ENCODE measurements at regions not wholly inside any gene's neighbourhood (a gene's known extent, or its start where the extent isn't known, plus 50 kb on each side); places are given as distances from the start of the nearest gene placed in this dataset.

DNA sequence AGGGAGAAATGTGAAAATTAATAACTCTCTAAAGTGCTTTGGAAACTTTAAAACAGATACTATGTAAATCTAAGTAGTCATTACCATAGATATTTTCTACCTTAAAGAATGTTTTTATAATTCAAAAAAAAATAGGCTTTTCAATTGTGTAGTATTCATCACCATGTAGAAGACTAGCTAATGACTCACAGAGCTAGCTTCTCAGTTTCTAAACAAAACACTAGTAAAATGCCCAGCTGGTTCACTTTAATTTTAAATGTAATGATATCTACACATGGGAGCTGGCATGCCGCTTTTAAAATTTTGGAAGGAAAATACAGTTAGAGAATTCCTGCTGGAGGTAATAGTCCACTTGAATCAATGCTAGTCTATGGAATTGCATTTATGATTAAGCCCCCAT, 509.8 kb downstream of the CSNK1G3 start:
- H4K8ac ChIP-seq (ENCODE audit: extremely low read depth, insufficient read depth, low read length), result no peak overlapping the region
- DNase-seq (ENCODE audit: low read depth in 1 of 2, low spot score in 2 of 2) (no peak), FAIRE-seq (no peak)
- peaks cover 0 to 5% (median 0%) of the 10 kb centered on the region in 4 experiments; a peak in 2 of 7 replicates for H3K4me1 ChIP-seq (replicated peaks in 1 of 4; ENCODE audit: control insufficient read depth in 3 of 4, insufficient read depth in 4 of 4, low read length in 3 of 4)
- H3K9ac ChIP-seq (replicated peaks in 1 of 4; ENCODE audit: extremely low read depth in 1 of 4, low read depth in 3 of 4, low read length in 3 of 4), result no peak overlapping the region
- H2BK15ac ChIP-seq (ENCODE audit: low read length), result no peak overlapping the region
- no peak overlapping the region for H2BK12ac ChIP-seq (ENCODE audit: low read depth, low read length)
- H3K27ac ChIP-seq (ENCODE audit: low read depth, low read length), result no peak overlapping the region
- H3K56ac ChIP-seq (replicated peaks; ENCODE audit: insufficient read length, low read depth, low read length), result no peak overlapping the region
- no peak overlapping the region for H2BK120ac ChIP-seq (replicated peaks; ENCODE audit: low read depth, low read length)
- H4K5ac ChIP-seq (ENCODE audit: insufficient read length, low read depth, low read length), result no peak overlapping the region
- H4K20me1 ChIP-seq (replicated peaks in 1 of 2; ENCODE audit: control insufficient read depth in 1 of 2, insufficient read depth in 2 of 2, low read length in 2 of 2), result no peaks in the 10 kb centered on the region
- no peaks in the 10 kb centered on the region for H3K79me2 ChIP-seq (ENCODE audit: control insufficient read depth in 1 of 2, insufficient read depth in 2 of 2, low read length in 2 of 2)
- no peak overlapping the region for H3K4me2 ChIP-seq (ENCODE audit: insufficient read depth in 1 of 2, low read depth in 2 of 2, low read length in 2 of 2)
- no peak overlapping the region for H3K23ac ChIP-seq (ENCODE audit: insufficient read length)
- H2BK20ac ChIP-seq (ENCODE audit: low read length), result no peak overlapping the region
- no peak overlapping the region for H3K4me3 ChIP-seq (ENCODE audit: extremely low read depth in 1 of 4, insufficient read depth in 2 of 4, low read depth in 3 of 4, low read length in 4 of 4)
- H2AK5ac ChIP-seq (ENCODE audit: low read depth, low read length), result no peak overlapping the region
- no peak overlapping the region for H2BK5ac ChIP-seq (ENCODE audit: low read depth, low read length)
- CTCF ChIA-PET (ENCODE audit: partially characterized antibody), result interaction anchor here (0.6 to 3.3 kb wide), 9 partner anchors 9 to 216 kb away, joined by 3 to 11 read pairs (median 4); no protein-coding TSS in a partner anchor
- H3K9me3 ChIP-seq (ENCODE audit: insufficient read depth in 2 of 2, low read depth in 1 of 2, low read length in 1 of 2), result no peaks in the 10 kb centered on the region
- no peaks in the 10 kb centered on the region for H3K36me3 ChIP-seq (ENCODE audit: control insufficient read depth in 2 of 4, insufficient read depth in 4 of 4, low read length in 3 of 4)
- H3K27me3 ChIP-seq (replicated peaks in 1 of 4; ENCODE audit: control insufficient read depth in 3 of 4, extremely low read depth in 1 of 4, insufficient read depth in 3 of 4, low read length in 3 of 4), result no peaks in the 10 kb centered on the region
- H2AFZ ChIP-seq (ENCODE audit: low read length), result no peak overlapping the region
- no peak overlapping the region for H3K14ac ChIP-seq (ENCODE audit: insufficient read length)
- H3K18ac ChIP-seq (ENCODE audit: extremely low read depth, low read length), result no peak overlapping the region
- H3K4ac ChIP-seq (replicated peaks; ENCODE audit: insufficient read length, low read depth, low read length), result no peak overlapping the region
- POLR2A ChIA-PET (ENCODE audit: partially characterized antibody), result no interaction called here
- H3K23me2 ChIP-seq (ENCODE audit: low read depth, low read length), result no peaks in the 10 kb centered on the region
- no peaks in the 10 kb centered on the region for H3K79me1 ChIP-seq (ENCODE audit: low read depth, low read length)
- H4K91ac ChIP-seq (replicated peaks; ENCODE audit: insufficient read length, low read length), result no peak overlapping the region
- 100% methylated on average over 1 of the region's 1 CpG; no CpG with 5 or more reads in 1 of the 2 experiments for WGBS, 2 experiments (ENCODE audit: extremely low coverage in 1 of 2, insufficient coverage in 1 of 2, insufficient read length in 1 of 2, insufficient replicate concordance in 2 of 2, low coverage in 1 of 2, low lambda C conversion rate in 2 of 2, missing lambda C conversion rate in 1 of 2)
- TF ChIP-seq TAF7 (optimal IDR thresholded peaks at IDR 0.05; ENCODE audit: borderline replicate concordance, low read depth, low read length) (no peak), HDAC2 (IDR thresholded peaks at IDR 0.05; ENCODE audit: borderline replicate concordance in 1 of 2, low read depth in 2 of 2, low read length in 2 of 2) (no peak), TCF12 (IDR thresholded peaks at IDR 0.05; ENCODE audit: low read depth, low read length) (no peak), RNF2 (IDR thresholded peaks at IDR 0.05; ENCODE audit: borderline replicate concordance, low read depth, low read length, missing control alignments, poor library complexity, severe bottlenecking) (no peak), MAFK (IDR thresholded peaks at IDR 0.05; ENCODE audit: low read depth, low read length) (no peak), POU5F1 (IDR thresholded peaks at IDR 0.05; ENCODE audit: low read depth, low read length) (no peak), EGR1 (IDR thresholded peaks at IDR 0.05; ENCODE audit: borderline replicate concordance, low read depth, low read length) (no peak), SAP30 (IDR thresholded peaks at IDR 0.05; ENCODE audit: insufficient read depth, insufficient replicate concordance, low read length) (no peak)
- TF ChIP-seq, protein P1, sequence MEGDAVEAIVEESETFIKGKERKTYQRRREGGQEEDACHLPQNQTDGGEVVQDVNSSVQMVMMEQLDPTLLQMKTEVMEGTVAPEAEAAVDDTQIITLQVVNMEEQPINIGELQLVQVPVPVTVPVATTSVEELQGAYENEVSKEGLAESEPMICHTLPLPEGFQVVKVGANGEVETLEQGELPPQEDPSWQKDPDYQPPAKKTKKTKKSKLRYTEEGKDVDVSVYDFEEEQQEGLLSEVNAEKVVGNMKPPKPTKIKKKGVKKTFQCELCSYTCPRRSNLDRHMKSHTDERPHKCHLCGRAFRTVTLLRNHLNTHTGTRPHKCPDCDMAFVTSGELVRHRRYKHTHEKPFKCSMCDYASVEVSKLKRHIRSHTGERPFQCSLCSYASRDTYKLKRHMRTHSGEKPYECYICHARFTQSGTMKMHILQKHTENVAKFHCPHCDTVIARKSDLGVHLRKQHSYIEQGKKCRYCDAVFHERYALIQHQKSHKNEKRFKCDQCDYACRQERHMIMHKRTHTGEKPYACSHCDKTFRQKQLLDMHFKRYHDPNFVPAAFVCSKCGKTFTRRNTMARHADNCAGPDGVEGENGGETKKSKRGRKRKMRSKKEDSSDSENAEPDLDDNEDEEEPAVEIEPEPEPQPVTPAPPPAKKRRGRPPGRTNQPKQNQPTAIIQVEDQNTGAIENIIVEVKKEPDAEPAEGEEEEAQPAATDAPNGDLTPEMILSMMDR (IDR thresholded peaks at IDR 0.05; ENCODE audit: control extremely low read depth in 1 of 3, insufficient read depth in 1 of 3, low read depth in 1 of 3, low read length in 3 of 3), result no peak
- TF ChIP-seq, protein P2, sequence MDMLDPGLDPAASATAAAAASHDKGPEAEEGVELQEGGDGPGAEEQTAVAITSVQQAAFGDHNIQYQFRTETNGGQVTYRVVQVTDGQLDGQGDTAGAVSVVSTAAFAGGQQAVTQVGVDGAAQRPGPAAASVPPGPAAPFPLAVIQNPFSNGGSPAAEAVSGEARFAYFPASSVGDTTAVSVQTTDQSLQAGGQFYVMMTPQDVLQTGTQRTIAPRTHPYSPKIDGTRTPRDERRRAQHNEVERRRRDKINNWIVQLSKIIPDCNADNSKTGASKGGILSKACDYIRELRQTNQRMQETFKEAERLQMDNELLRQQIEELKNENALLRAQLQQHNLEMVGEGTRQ (IDR thresholded peaks at IDR 0.05; ENCODE audit: low read length), result no peak

Measured in H1 (cell line).